ENCODE measurements at regions not wholly inside any gene's neighbourhood (a gene's known extent, or its start where the extent isn't known, plus 50 kb on each side); places are given as distances from the start of the nearest gene placed in this dataset.

GRCh38 chr2:155176345-155176744 is 477.9 kb downstream of the KCNJ3 start:
- Histone ChIP-seq H3K27ac (ENCODE audit: low read length) (no peak overlapping the region), H3K4me1 (ENCODE audit: control insufficient read depth, insufficient read depth, low read length) (no peaks in the 10 kb centered on the region), H3K36me3 (ENCODE audit: control insufficient read depth, insufficient read depth, low read length) (no peaks in the 10 kb centered on the region), H3K27me3 (ENCODE audit: control insufficient read depth, insufficient read depth, low read length) (no peaks in the 10 kb centered on the region), H3K9me3 (ENCODE audit: control insufficient read depth, low read depth, low read length) (no peaks in the 10 kb centered on the region), H3K4me3 (ENCODE audit: low read length) (no peak overlapping the region)
- WGBS (ENCODE audit: insufficient coverage, low lambda C conversion rate): no CpG with 5 or more reads among the region's 1 CpG
- no peak for DNase-seq

GRCh38 chr2:155169317-155169716 is 470.8 kb downstream of the KCNJ3 start:
- 88% methylated on average over 2 of the region's 5 CpGs for WGBS (ENCODE audit: insufficient coverage, low lambda C conversion rate)
- Histone ChIP-seq H3K27me3 (ENCODE audit: control insufficient read depth, insufficient read depth, low read length) (no peaks in the 10 kb centered on the region), H3K4me1 (ENCODE audit: control insufficient read depth, insufficient read depth, low read length) (no peaks in the 10 kb centered on the region), H3K36me3 (ENCODE audit: control insufficient read depth, insufficient read depth, low read length) (no peaks in the 10 kb centered on the region), H3K9me3 (ENCODE audit: control insufficient read depth, low read depth, low read length) (no peaks in the 10 kb centered on the region), H3K27ac (ENCODE audit: low read length) (no peak overlapping the region), H3K4me3 (ENCODE audit: low read length) (no peak overlapping the region)
- no peak for DNase-seq

GRCh38 chr2:155162494-155162893 is 464.0 kb downstream of the KCNJ3 start:
- Histone ChIP-seq H3K4me1 (ENCODE audit: control insufficient read depth, insufficient read depth, low read length) (no peaks in the 10 kb centered on the region), H3K9me3 (ENCODE audit: control insufficient read depth, low read depth, low read length) (no peaks in the 10 kb centered on the region), H3K36me3 (ENCODE audit: control insufficient read depth, insufficient read depth, low read length) (no peaks in the 10 kb centered on the region), H3K4me3 (ENCODE audit: low read length) (no peak overlapping the region), H3K27me3 (ENCODE audit: control insufficient read depth, insufficient read depth, low read length) (no peaks in the 10 kb centered on the region), H3K27ac (ENCODE audit: low read length) (no peak overlapping the region)
- DNase-seq: no peak
- WGBS (ENCODE audit: insufficient coverage, low lambda C conversion rate): no CpG with 5 or more reads among the region's 1 CpG

GRCh38 chr2:155161314-155161713 is 462.8 kb downstream of the KCNJ3 start:
- Histone ChIP-seq H3K4me3 (ENCODE audit: low read length) (no peak overlapping the region), H3K4me1 (ENCODE audit: control insufficient read depth, insufficient read depth, low read length) (no peaks in the 10 kb centered on the region), H3K36me3 (ENCODE audit: control insufficient read depth, insufficient read depth, low read length) (no peaks in the 10 kb centered on the region), H3K27me3 (ENCODE audit: control insufficient read depth, insufficient read depth, low read length) (no peaks in the 10 kb centered on the region), H3K9me3 (ENCODE audit: control insufficient read depth, low read depth, low read length) (no peaks in the 10 kb centered on the region), H3K27ac (ENCODE audit: low read length) (no peak overlapping the region)
- no peak for DNase-seq

GRCh38 chr2:155157711-155158110 is 459.2 kb downstream of the KCNJ3 start:
- no CpG with 5 or more reads among the region's 2 CpGs for WGBS (ENCODE audit: insufficient coverage, low lambda C conversion rate)
- no peak overlapping the region for H3K27ac ChIP-seq (ENCODE audit: low read length)
- no peak for DNase-seq
- no peaks in the 10 kb centered on the region for H3K27me3 ChIP-seq (ENCODE audit: control insufficient read depth, insufficient read depth, low read length)
- H3K9me3 ChIP-seq (ENCODE audit: control insufficient read depth, low read depth, low read length): no peaks in the 10 kb centered on the region
- no peak overlapping the region for H3K4me3 ChIP-seq (ENCODE audit: low read length)
- H3K4me1 ChIP-seq (ENCODE audit: control insufficient read depth, insufficient read depth, low read length): no peaks in the 10 kb centered on the region
- H3K36me3 ChIP-seq (ENCODE audit: control insufficient read depth, insufficient read depth, low read length): no peaks in the 10 kb centered on the region

GRCh38 chr2:155157065-155157464 is 458.6 kb downstream of the KCNJ3 start:
- H3K4me1 ChIP-seq (ENCODE audit: control insufficient read depth, insufficient read depth, low read length): no peaks in the 10 kb centered on the region
- no peaks in the 10 kb centered on the region for H3K27me3 ChIP-seq (ENCODE audit: control insufficient read depth, insufficient read depth, low read length)
- no peak overlapping the region for H3K27ac ChIP-seq (ENCODE audit: low read length)
- H3K36me3 ChIP-seq (ENCODE audit: control insufficient read depth, insufficient read depth, low read length): no peaks in the 10 kb centered on the region
- no peak overlapping the region for H3K4me3 ChIP-seq (ENCODE audit: low read length)
- no peak for DNase-seq
- H3K9me3 ChIP-seq (ENCODE audit: control insufficient read depth, low read depth, low read length): no peaks in the 10 kb centered on the region
- WGBS (ENCODE audit: insufficient coverage, low lambda C conversion rate): 38% methylated on average over 1 of the region's 3 CpGs

- no peak overlapping the region for H3K4me3 ChIP-seq (ENCODE audit: low read length)
- no peak for DNase-seq
- no peaks in the 10 kb centered on the region for H3K4me1 ChIP-seq (ENCODE audit: control insufficient read depth, insufficient read depth, low read length)
- 100% methylated on average over 1 of the region's 2 CpGs for WGBS (ENCODE audit: insufficient coverage, low lambda C conversion rate)
- no peaks in the 10 kb centered on the region for H3K9me3 ChIP-seq (ENCODE audit: control insufficient read depth, low read depth, low read length)
- no peaks in the 10 kb centered on the region for H3K36me3 ChIP-seq (ENCODE audit: control insufficient read depth, insufficient read depth, low read length)
- no peak overlapping the region for H3K27ac ChIP-seq (ENCODE audit: low read length)
- no peaks in the 10 kb centered on the region for H3K27me3 ChIP-seq (ENCODE audit: control insufficient read depth, insufficient read depth, low read length)
Observed at GRCh38 chr2:155151945-155152344, 453.4 kb downstream of the KCNJ3 start.

GRCh38 chr2:155151472-155151871 is 453.0 kb downstream of the KCNJ3 start:
- Histone ChIP-seq H3K36me3 (ENCODE audit: control insufficient read depth, insufficient read depth, low read length) (no peaks in the 10 kb centered on the region), H3K4me3 (ENCODE audit: low read length) (no peak overlapping the region), H3K9me3 (ENCODE audit: control insufficient read depth, low read depth, low read length) (no peaks in the 10 kb centered on the region), H3K27ac (ENCODE audit: low read length) (no peak overlapping the region), H3K4me1 (ENCODE audit: control insufficient read depth, insufficient read depth, low read length) (no peaks in the 10 kb centered on the region), H3K27me3 (ENCODE audit: control insufficient read depth, insufficient read depth, low read length) (no peaks in the 10 kb centered on the region)
- DNase-seq: no peak

- no CpG with 5 or more reads among the region's 3 CpGs for WGBS (ENCODE audit: insufficient coverage, low lambda C conversion rate)
- no peak overlapping the region for H3K27ac ChIP-seq (ENCODE audit: low read length)
- no peaks in the 10 kb centered on the region for H3K9me3 ChIP-seq (ENCODE audit: control insufficient read depth, low read depth, low read length)
- no peaks in the 10 kb centered on the region for H3K4me1 ChIP-seq (ENCODE audit: control insufficient read depth, insufficient read depth, low read length)
- H3K36me3 ChIP-seq (ENCODE audit: control insufficient read depth, insufficient read depth, low read length): no peaks in the 10 kb centered on the region
- no peak overlapping the region for H3K4me3 ChIP-seq (ENCODE audit: low read length)
- H3K27me3 ChIP-seq (ENCODE audit: control insufficient read depth, insufficient read depth, low read length): no peaks in the 10 kb centered on the region
- DNase-seq: peak; percentile 2 to 3
Observed at GRCh38 chr2:155145758-155146229, 447.3 kb downstream of the KCNJ3 start.

- H3K36me3 ChIP-seq (ENCODE audit: control insufficient read depth, insufficient read depth, low read length): no peaks in the 10 kb centered on the region
- no peak for DNase-seq
- H3K27ac ChIP-seq (ENCODE audit: low read length): no peak overlapping the region
- no peaks in the 10 kb centered on the region for H3K4me1 ChIP-seq (ENCODE audit: control insufficient read depth, insufficient read depth, low read length)
- H3K9me3 ChIP-seq (ENCODE audit: control insufficient read depth, low read depth, low read length): no peaks in the 10 kb centered on the region
- no CpG with 5 or more reads among the region's 3 CpGs for WGBS (ENCODE audit: insufficient coverage, low lambda C conversion rate)
- H3K4me3 ChIP-seq (ENCODE audit: low read length): no peak overlapping the region
- no peaks in the 10 kb centered on the region for H3K27me3 ChIP-seq (ENCODE audit: control insufficient read depth, insufficient read depth, low read length)
Observed at GRCh38 chr2:155141418-155141817, 442.9 kb downstream of the KCNJ3 start.

- DNase-seq: no peak
- Histone ChIP-seq H3K9me3 (ENCODE audit: control insufficient read depth, low read depth, low read length) (no peaks in the 10 kb centered on the region), H3K4me3 (ENCODE audit: low read length) (no peak overlapping the region), H3K27me3 (ENCODE audit: control insufficient read depth, insufficient read depth, low read length) (no peaks in the 10 kb centered on the region), H3K4me1 (ENCODE audit: control insufficient read depth, insufficient read depth, low read length) (no peaks in the 10 kb centered on the region), H3K36me3 (ENCODE audit: control insufficient read depth, insufficient read depth, low read length) (no peaks in the 10 kb centered on the region), H3K27ac (ENCODE audit: low read length) (no peak overlapping the region)
- WGBS (ENCODE audit: insufficient coverage, low lambda C conversion rate): 100% methylated on average over 4 of the region's 5 CpGs
Observed at GRCh38 chr2:155125585-155126230, 427.2 kb downstream of the KCNJ3 start.
